Fibroblast of lung (primary cell): ENCODE measurements at regions not wholly inside any gene's neighbourhood (a gene's known extent, or its start where the extent isn't known, plus 50 kb on each side); places are given as distances from the start of the nearest gene placed in this dataset.
A peak's percentile ranks its signal among the peaks of the same experiment; 100 is the strongest.

Experiments
- DNase-seq, 2 donors: peaks; one replicate each; pipeline versions ENCODE4 v3.0.0 to v3.0.0-alpha.2; 2010; ENCODE audit warnings: low read depth in 2 of 2
- H2AFZ ChIP-seq: 2 replicates; pipeline ENCODE4 v1.5.1; 2012; ENCODE audit warnings: low read length, control low read depth, inconsistent platforms
- H3K27ac ChIP-seq: 2 replicates; pipeline ENCODE4 v1.5.1; 2011; ENCODE audit warnings: low read length, control low read depth; ENCODE audit not compliant: insufficient read depth
- H3K27me3 ChIP-seq: 2 replicates; pipeline ENCODE4 v1.5.1; 2011; ENCODE audit warnings: mild to moderate bottlenecking, low read length; ENCODE audit not compliant: control insufficient read depth, insufficient read depth
- H3K36me3 ChIP-seq: 2 replicates; pipeline ENCODE4 v1.5.1; 2011; ENCODE audit warnings: low read length; ENCODE audit not compliant: control insufficient read depth, insufficient read depth
- H3K4me1 ChIP-seq: 2 replicates; pipeline ENCODE4 v1.5.1; 2011; ENCODE audit warnings: low read length; ENCODE audit not compliant: control insufficient read depth, insufficient read depth; ENCODE audit errors: extremely low read depth
- H3K4me2 ChIP-seq: 2 replicates; pipeline ENCODE4 v1.5.1; 2011; ENCODE audit warnings: low read length, control low read depth; ENCODE audit not compliant: insufficient read depth; ENCODE audit errors: extremely low read depth
- H3K4me3 ChIP-seq, 4 experiments: fragments of 200-600 bp in 1 of 4; sonication (generic) in 1 of 4; replicated peaks in 1 of 4; 2 replicates each; pipeline ENCODE4 v1.5.1; 2011 to 2016; ENCODE audit warnings: low read length in 4 of 4, low read depth in 3 of 4, mild to moderate bottlenecking in 3 of 4, control low read depth in 2 of 4, inconsistent platforms in 1 of 4, mixed read lengths in 1 of 4; ENCODE audit not compliant: insufficient read depth in 1 of 4; ENCODE audit errors: control extremely low read depth in 1 of 4
- H3K79me2 ChIP-seq: 2 replicates; pipeline ENCODE4 v1.5.1; 2012; ENCODE audit warnings: mild to moderate bottlenecking, low read length, inconsistent platforms; ENCODE audit not compliant: control insufficient read depth, insufficient read depth
- H3K9ac ChIP-seq: 2 replicates; pipeline ENCODE4 v1.5.1; 2011; ENCODE audit warnings: mild to moderate bottlenecking, low read length, control low read depth; ENCODE audit not compliant: insufficient read depth
- H3K9me3 ChIP-seq: 2 replicates; pipeline ENCODE4 v1.5.1; 2012; ENCODE audit warnings: low read depth, low read length; ENCODE audit not compliant: control insufficient read depth, insufficient read depth
- H4K20me1 ChIP-seq: 2 replicates; pipeline ENCODE4 v1.5.1; 2011; ENCODE audit warnings: low read length; ENCODE audit not compliant: control insufficient read depth, insufficient read depth; ENCODE audit errors: extremely low read depth
- EZH2 ChIP-seq: IDR thresholded peaks from 2 replicates; pipeline ENCODE4 v1.5.1; 2012; ENCODE audit warnings: low read length, control low read depth, mild to moderate bottlenecking; ENCODE audit errors: missing control alignments
- TF ChIP-seq, protein P1 (sequence below), 2 donors: IDR thresholded peaks in 1 of 2; conservative IDR thresholded peaks in 1 of 2; 1 replicate in 1 of 2; 2 replicates in 1 of 2; pipeline ENCODE4 v1.5.1; 2011 to 2012; ENCODE audit warnings: low read length in 2 of 2, control low read depth in 1 of 2, inconsistent platforms in 1 of 2, low read depth in 1 of 2, mild to moderate bottlenecking in 1 of 2

DNA sequence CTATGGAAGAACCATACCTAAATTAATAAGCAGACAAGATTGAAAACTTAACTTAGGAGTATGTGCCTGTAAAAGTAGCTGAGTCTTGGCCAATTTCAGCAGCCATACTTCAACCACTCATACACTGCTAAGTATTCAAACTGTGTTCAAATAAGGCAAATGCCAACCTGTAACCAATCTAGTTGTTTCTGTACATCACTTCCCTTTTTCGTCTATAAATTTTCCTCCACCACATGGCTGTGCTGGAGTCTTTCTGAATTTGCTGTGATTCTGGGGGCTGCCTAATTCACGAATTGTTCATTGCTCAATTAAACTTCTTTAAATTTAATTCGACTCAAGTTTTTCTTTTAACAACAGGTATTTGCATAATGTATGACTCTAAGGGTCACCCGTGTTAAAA lies 184.4 kb downstream of the PLK2 start:
- no peak overlapping the region for H3K4me3 ChIP-seq
- no peaks in the 10 kb centered on the region for H3K27me3 ChIP-seq
- H3K4me1 ChIP-seq: no peaks in the 10 kb centered on the region
- H2AFZ ChIP-seq: no peak overlapping the region
- H3K27ac ChIP-seq: no peak overlapping the region
- no peaks in the 10 kb centered on the region for H3K9me3 ChIP-seq
- TF ChIP-seq, protein P1, sequence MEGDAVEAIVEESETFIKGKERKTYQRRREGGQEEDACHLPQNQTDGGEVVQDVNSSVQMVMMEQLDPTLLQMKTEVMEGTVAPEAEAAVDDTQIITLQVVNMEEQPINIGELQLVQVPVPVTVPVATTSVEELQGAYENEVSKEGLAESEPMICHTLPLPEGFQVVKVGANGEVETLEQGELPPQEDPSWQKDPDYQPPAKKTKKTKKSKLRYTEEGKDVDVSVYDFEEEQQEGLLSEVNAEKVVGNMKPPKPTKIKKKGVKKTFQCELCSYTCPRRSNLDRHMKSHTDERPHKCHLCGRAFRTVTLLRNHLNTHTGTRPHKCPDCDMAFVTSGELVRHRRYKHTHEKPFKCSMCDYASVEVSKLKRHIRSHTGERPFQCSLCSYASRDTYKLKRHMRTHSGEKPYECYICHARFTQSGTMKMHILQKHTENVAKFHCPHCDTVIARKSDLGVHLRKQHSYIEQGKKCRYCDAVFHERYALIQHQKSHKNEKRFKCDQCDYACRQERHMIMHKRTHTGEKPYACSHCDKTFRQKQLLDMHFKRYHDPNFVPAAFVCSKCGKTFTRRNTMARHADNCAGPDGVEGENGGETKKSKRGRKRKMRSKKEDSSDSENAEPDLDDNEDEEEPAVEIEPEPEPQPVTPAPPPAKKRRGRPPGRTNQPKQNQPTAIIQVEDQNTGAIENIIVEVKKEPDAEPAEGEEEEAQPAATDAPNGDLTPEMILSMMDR (conservative IDR thresholded peaks at IDR 0.05 in 1 of 2, IDR thresholded peaks at IDR 0.05 in 1 of 2; ENCODE audit: low read depth in 1 of 2, low read length in 2 of 2): no peak
- no peak for TF ChIP-seq EZH2
- no peak overlapping the region for H3K4me2 ChIP-seq
- H4K20me1 ChIP-seq: no peaks in the 10 kb centered on the region
- DNase-seq: no peak
- no peak overlapping the region for H3K9ac ChIP-seq
- no peaks in the 10 kb centered on the region for H3K79me2 ChIP-seq
- no peaks in the 10 kb centered on the region for H3K36me3 ChIP-seq

DNA sequence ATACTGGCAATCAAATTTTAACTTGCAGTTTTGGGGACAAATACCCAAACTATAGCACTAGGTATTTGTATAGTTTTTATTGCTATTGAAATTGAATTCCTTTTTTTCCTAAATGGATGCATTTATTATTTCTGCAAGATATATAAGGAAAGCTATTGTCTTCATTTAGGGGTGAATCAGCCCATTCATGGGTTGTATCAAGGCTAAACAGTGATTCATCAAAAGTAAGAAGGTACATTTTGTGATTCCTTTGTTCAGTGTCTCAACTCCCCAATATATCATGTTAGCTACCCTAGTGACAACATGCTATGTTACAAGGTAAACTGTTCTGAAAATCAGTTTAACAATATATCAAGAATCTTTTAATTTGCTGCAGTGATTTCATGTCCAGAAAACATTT lies 185.7 kb downstream of the PLK2 start:
- no peak for DNase-seq
- Histone ChIP-seq H3K4me3 (no peak overlapping the region), H2AFZ (no peak overlapping the region)

DNA sequence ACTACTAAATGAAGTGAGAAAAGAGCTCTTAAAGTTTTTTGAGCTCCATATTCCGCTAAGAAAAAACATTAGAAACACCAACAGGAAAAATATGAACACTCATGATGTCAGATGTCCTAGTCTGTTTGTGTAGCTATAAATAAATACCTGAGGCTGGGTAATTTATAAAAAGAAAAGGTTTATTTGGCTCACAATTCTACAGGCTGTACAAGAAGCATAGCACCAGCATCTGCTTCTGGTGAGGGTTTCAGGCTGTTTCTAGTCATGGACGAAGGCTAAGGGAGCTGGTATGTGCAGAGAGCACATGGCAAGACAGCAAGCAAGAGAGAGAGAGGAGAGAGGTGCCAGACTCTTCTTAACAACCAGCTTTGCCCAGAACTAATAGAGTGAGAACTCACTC lies 186.2 kb downstream of the PLK2 start:
- Histone ChIP-seq H4K20me1 (no peaks in the 10 kb centered on the region), H3K9ac (no peak overlapping the region), H3K9me3 (no peaks in the 10 kb centered on the region), H3K27me3 (no peaks in the 10 kb centered on the region), H3K79me2 (no peaks in the 10 kb centered on the region), H3K36me3 (no peaks in the 10 kb centered on the region), H3K4me2 (no peak overlapping the region), H2AFZ (no peak overlapping the region), H3K27ac (no peak overlapping the region), H3K4me1 (no peaks in the 10 kb centered on the region), H3K4me3 (no peak overlapping the region)
- no peak for TF ChIP-seq EZH2
- TF ChIP-seq, protein P1 (conservative IDR thresholded peaks at IDR 0.05 in 1 of 2, IDR thresholded peaks at IDR 0.05 in 1 of 2; ENCODE audit: low read depth in 1 of 2, low read length in 2 of 2): no peak
- DNase-seq: peak in 1 of 2 donors; percentile 1

More for the DNA sequence above, 185.7 kb downstream of the PLK2 start:
- Histone ChIP-seq H3K9ac (no peak overlapping the region), H3K36me3 (no peaks in the 10 kb centered on the region), H3K79me2 (no peaks in the 10 kb centered on the region), H3K27me3 (no peaks in the 10 kb centered on the region), H3K4me1 (no peaks in the 10 kb centered on the region), H3K9me3 (no peaks in the 10 kb centered on the region), H3K27ac (no peak overlapping the region), H3K4me2 (no peak overlapping the region), H4K20me1 (no peaks in the 10 kb centered on the region)
- TF ChIP-seq EZH2: no peak
- TF ChIP-seq, protein P1 (conservative IDR thresholded peaks at IDR 0.05 in 1 of 2, IDR thresholded peaks at IDR 0.05 in 1 of 2; ENCODE audit: low read depth in 1 of 2, low read length in 2 of 2): no peak
